Stimulated activated CD8-positive, alpha-beta memory T cell treated with anti-CD3 and anti-CD28 coated beads, Interleukin-4, amount 100 ng/mL, for 48 hours (primary cell): ENCODE measurements at regions not wholly inside any gene's neighbourhood (a gene's known extent, or its start where the extent isn't known, plus 50 kb on each side); places are given as distances from the start of the nearest gene placed in this dataset.

Experiments used
- DNase-seq: peaks from one replicate; pipeline ENCODE4 v3.0.0-alpha.2; 2020

DNA sequence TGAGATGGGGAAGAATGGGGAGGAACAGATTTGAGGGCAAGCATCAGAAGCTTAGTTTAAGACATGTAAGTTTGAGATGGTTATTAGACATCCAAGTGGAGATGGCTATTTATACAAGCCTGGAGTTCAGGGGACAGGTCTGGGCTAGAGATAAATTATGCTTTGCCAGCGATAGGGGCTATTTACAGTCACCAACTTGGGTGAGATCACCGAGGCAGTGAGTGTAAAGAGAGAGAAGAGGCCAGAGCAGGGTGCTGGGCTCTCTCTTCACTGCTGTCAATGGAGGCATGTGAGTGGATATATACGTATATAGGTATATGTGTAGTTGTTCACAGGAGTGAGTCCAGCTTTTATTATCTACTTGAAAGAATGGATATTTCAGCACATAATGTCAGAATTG, 81.0 kb downstream of the QPCT start:
- DNase-seq: no peak

GRCh38 chr2:37427241-37427640, 82.8 kb downstream of the QPCT start:
- DNase-seq: no peak

- DNase-seq: no peak
These were observed 91.9 kb downstream of the QPCT start for GRCh38 chr2:37436323-37436722.

GRCh38 chr2:37439131-37439642, 94.8 kb downstream of the QPCT start:
- no peak for DNase-seq

DNA sequence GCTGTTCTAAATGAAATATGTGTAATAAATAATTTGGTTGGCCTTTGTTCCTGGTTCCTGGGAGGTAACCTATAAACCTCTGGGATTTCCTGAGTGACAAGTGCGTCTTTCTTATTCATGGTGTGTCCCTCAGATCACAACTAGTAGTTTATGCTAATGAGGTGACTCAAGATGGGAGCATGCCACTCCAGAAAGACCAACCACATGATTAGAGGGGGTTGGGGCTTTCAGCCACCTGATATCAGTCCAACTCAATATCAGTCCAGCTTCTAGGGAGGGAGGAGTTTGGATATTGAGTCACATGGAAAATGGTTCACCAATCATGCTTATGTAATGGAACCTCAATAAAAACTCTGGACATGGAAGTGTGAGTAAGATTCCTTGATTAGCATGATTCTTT, 96.6 kb downstream of the QPCT start:
- DNase-seq: no peak

DNA sequence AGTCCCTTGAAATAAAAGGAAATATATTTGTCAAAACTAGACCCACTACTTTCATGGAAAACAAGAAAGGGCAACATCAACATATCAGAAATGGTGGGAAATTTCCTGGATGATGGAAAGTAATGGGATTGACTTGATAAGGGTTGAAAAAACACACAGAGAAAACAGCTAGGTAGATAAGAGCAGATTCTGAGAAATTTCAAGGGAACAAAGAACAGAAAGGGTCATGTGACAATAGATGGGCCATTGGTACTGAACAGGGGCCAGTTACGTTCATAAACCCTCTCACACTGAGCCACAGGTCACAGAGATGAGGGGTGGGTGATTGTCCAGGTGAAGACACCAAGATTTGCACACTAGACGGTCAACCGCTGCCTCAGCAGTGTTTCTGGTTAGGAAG, 98.7 kb downstream of the QPCT start:
- DNase-seq: no peak

DNA sequence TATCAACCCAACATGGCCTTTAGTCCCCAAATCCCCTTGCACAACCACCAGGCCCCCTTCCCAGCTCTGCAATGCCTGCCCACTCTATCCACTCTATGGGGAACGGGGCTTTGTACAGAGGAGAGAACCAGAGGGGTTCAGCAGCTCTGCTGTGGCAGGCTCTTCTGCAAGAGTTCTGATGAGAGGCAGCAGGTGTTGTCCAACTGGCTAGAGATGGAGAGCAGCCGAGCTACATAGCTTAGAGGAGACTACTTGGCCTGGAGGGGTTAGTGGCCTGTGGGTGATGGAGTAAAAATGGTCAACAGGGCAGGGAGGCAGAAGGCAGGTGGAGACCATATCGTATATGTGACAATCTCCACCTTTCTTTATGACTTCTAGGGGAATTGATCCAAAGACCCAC, 103.0 kb downstream of the QPCT start:
- DNase-seq: no peak

DNA sequence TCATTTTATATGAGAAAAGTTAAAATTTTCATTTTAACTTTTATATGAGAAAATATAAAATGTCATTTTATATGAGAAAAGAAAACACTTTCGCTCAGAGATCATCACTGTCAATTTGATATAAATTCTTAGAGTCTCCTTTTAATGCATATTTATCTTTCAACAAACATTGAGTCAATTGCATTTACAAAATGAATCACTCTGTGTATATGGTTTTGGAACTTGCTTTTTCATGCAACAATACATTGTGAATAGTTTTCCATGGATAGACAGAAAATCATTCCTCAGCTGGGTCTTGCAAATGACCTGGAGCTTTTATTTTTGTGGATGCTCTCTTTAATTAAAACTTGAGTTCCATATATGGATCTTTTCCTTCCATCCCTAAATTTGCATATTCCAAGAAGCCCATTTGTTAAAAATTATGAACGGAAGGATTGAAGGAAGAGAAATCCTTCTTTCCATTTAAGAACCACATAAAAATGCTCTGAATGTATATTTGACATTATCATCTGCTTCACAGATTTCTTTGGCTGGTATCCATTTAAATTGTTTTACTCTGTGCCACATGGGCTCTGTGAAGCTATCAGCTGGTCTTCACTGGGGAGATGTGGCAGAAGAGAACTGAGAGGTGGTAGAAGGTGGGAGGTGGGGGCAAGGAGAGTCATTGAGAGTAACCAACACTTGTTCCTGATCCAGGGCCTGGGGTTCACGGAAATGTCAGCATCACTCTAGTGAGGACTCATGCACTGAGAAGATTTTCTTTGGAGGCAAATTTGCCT, 104.1 kb downstream of the QPCT start:
- no peak for DNase-seq

GRCh38 chr2:37449761-37450296, 105.4 kb downstream of the QPCT start:
- DNase-seq: no peak

- DNase-seq: no peak
These were observed 108.6 kb downstream of the QPCT start for GRCh38 chr2:37453027-37453426.

GRCh38 chr2:37454851-37455762, 110.7 kb downstream of the QPCT start:
- DNase-seq: no peak

GRCh38 chr2:37456479-37456878, 112.0 kb downstream of the QPCT start:
- DNase-seq: peak; percentile 28

GRCh38 chr2:37457401-37457901, 113.0 kb downstream of the QPCT start:
- DNase-seq: no peak

- no peak for DNase-seq
These were observed 113.7 kb downstream of the QPCT start for GRCh38 chr2:37458133-37458532.

- DNase-seq: no peak
These were observed 114.9 kb downstream of the QPCT start for GRCh38 chr2:37459095-37459981.

- no peak for DNase-seq
These were observed 116.4 kb downstream of the QPCT start for GRCh38 chr2:37460896-37461229.

- DNase-seq: no peak
These were observed 119.6 kb downstream of the QPCT start for GRCh38 chr2:37464067-37464466.

GRCh38 chr2:37466533-37467222, 122.2 kb downstream of the QPCT start:
- DNase-seq: no peak

GRCh38 chr2:37468170-37468569, 123.7 kb downstream of the QPCT start:
- no peak for DNase-seq

GRCh38 chr2:37469126-37469525, 124.7 kb downstream of the QPCT start:
- DNase-seq: no peak

- DNase-seq: no peak
These were observed 126.7 kb downstream of the QPCT start for GRCh38 chr2:37471104-37471503.

DNA sequence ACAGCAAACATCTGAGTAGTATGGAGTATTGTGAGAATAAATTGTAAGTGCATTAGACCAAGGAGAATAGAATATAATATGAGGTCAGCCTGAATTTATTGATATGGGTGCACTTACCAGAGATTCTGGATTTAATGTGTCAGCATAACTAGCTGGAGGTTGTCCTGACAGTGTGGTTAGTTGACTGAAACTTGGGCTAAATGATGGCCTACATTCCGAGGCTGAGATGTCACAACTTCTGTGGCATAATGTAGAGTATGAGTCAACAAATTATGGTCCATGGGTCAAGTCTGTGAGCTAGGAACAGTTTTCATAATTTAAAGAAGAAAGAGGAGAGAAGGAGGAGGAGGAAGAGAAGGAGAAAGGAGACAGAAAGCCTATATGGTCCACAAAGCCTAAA, 127.6 kb downstream of the QPCT start:
- DNase-seq: no peak
